GM12865 (cell line): ENCODE measurements at regions not wholly inside any gene's neighbourhood (a gene's known extent, or its start where the extent isn't known, plus 50 kb on each side); places are given as distances from the start of the nearest gene placed in this dataset.
A peak's percentile ranks its signal among the peaks of the same experiment; 100 is the strongest.

Experiments used
- DNase-seq: peaks from one replicate; pipeline ENCODE4 v3.0.0; 2010; ENCODE audit warnings: low read depth
- H3K4me3 ChIP-seq: 2 replicates; pipeline ENCODE4 v1.5.1; 2011; ENCODE audit warnings: mild to moderate bottlenecking, low read depth, low read length, control low read depth
- TF ChIP-seq, protein P1 (sequence below): IDR thresholded peaks from 2 replicates; pipeline ENCODE4 v1.5.1; 2011; ENCODE audit warnings: low read length, control low read depth, low read depth, inconsistent platforms; ENCODE audit not compliant: insufficient read depth; ENCODE audit errors: missing control alignments

DNA sequence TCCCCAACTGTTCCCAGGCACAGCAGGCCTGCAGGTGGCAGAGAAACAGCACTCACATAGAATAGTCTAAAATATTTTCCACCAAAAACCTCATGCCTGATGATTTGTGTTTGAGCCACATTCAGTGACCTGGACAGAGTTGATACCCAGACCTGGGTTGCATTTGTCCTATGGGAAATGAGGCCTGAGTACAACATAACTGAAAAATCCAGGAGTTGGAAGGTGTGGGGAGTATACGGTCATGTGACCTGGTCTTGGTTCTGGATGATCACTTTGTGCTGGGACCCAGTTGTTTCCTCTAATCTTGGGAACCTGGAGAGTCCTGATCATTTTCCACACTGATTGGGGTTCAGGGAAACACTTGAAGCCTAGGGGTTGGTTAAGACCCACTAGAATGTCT, 200.3 kb upstream of the MPHOSPH6 start:
- H3K4me3 ChIP-seq, result no peak overlapping the region
- DNase-seq, result no peak
- TF ChIP-seq, protein P1, sequence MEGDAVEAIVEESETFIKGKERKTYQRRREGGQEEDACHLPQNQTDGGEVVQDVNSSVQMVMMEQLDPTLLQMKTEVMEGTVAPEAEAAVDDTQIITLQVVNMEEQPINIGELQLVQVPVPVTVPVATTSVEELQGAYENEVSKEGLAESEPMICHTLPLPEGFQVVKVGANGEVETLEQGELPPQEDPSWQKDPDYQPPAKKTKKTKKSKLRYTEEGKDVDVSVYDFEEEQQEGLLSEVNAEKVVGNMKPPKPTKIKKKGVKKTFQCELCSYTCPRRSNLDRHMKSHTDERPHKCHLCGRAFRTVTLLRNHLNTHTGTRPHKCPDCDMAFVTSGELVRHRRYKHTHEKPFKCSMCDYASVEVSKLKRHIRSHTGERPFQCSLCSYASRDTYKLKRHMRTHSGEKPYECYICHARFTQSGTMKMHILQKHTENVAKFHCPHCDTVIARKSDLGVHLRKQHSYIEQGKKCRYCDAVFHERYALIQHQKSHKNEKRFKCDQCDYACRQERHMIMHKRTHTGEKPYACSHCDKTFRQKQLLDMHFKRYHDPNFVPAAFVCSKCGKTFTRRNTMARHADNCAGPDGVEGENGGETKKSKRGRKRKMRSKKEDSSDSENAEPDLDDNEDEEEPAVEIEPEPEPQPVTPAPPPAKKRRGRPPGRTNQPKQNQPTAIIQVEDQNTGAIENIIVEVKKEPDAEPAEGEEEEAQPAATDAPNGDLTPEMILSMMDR, result no peak

DNA sequence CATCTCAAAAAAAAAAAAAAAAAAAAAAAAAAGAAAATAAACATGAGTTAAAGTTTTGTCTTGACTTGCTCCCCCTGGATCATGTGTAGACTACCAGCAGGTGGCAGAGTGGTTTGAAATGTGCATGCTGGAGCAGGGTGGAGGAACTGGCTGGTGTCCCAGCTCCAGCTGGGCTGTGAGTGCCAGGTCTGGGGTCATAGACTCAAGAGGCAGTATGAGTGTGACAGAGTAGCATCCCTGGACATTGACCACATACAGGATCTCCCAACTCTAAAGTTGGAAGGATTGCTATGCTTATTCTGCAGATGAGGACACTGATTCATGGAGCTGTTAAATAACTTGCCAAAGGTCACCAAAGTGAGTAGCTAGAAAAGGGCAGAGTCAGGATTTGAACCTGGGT, 198.0 kb upstream of the MPHOSPH6 start:
- TF ChIP-seq, protein P1, result peak; percentile 37
- no peak overlapping the region for H3K4me3 ChIP-seq
- peak; percentile 36 for DNase-seq

DNA sequence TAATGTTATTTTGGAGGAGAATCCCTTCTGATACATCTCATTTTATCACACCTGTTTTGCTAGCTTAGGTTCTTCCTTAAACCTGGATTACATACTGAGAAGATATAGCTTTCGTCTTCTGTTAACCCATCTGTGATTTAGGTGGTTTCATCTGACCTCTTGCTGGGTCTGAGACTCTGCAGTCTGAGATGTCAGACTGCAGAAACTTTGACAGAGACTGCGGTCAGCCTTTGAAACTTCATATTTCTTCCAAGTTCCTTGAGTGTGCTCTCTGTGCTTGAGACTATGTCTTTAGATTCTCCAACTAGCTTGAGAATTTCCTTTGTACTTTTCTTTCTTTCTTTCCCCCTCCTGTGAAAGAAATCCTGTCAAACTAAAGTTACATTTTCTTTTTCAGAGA, 196.4 kb upstream of the MPHOSPH6 start:
- DNase-seq, result no peak
- no peak overlapping the region for H3K4me3 ChIP-seq
- TF ChIP-seq, protein P1, result no peak

DNA sequence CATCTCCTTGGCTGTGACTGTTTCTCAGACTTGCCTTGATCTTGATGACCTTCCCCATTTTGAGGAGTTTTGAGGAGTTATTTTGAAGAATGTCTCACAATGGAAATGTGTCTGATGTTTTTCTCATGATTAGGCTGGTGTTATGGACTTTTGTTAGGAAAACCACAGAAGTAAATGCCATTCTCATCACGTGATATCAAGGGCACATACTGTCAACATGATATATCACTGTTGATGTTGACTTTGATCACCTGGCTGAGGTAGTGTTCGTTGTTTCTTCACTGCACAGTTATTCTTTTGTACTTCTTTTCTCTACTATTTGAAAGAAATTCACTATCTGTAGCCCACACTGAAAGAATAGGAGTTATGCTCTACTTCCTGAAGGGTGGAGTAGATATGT, 194.7 kb upstream of the MPHOSPH6 start:
- DNase-seq, result no peak
- TF ChIP-seq, protein P1, result no peak

DNA sequence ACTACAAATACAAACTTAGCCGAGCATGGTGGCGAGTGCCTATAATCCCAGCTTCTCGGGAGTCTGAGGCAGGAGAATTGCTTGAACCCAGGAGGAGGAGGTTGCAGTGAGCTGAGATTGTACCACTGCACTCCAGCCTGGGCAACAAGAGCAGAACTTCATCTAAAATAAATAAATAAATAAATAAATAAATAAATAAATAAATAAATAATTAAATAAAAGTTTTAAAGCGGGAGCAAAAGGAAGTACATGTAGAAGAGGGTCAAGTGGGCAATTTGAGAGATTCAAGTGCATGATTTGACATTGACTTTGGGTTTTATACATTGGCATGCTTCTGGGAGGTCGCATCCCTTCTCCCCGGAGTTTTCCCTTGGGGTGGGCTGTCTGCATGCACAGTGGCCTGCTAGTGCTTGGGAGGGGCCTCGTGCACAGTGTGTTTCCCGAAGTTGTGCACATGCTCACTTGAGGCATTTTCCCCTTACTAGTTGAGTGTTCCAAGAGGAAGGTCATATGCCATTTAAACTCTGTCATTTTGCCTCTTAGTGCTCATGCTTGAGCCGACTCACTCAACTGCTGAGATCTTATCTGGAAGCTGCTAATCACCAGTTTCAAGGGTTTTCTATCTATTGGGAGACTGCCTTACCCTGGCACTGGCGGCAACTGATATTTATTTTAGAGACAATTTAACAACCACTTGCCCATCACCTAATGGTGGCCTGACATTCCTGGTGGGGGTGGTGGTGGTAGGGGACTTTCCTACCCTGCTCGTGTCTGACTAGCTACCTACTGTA, 193.2 kb upstream of the MPHOSPH6 start:
- no peak for DNase-seq
- TF ChIP-seq, protein P1, result no peak
- no peak overlapping the region for H3K4me3 ChIP-seq

More for the DNA sequence above, 194.7 kb upstream of the MPHOSPH6 start:
- no peak overlapping the region for H3K4me3 ChIP-seq

DNA sequence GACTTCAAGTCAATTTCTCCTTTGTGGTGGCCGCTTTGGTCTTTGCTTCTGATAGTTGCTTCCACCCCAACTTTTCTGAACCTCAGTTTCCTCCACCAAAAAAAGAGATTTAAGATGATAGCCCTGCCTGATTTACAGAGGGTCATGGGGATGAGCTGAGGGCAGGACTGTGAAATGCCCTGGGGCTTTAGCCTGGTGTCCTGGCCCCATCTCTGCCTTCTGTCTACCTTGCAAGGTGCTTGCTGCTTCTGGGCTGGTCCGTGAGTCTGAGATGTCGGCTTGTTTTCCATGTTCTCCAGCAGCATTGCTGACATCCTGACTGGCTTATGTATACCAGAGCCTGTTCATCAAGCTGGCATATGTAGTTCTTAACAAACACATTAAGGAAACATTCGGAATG, 191.9 kb upstream of the MPHOSPH6 start:
- H3K4me3 ChIP-seq, result no peak overlapping the region
- no peak for DNase-seq
- TF ChIP-seq, protein P1, result no peak
